ENCODE measurements at regions not wholly inside any gene's neighbourhood (a gene's known extent, or its start where the extent isn't known, plus 50 kb on each side); places are given as distances from the start of the nearest gene placed in this dataset.
A peak's percentile ranks its signal among the peaks of the same experiment; 100 is the strongest.

GRCh38 chr4:122244764-122245163 lies 92.6 kb downstream of the BLTP1 start:
- Histone ChIP-seq H3K36me3 (ENCODE audit: low read depth) (peaks cover 19% of the 10 kb centered on the region), H3K79me2 (ENCODE audit: low read depth) (no peaks in the 10 kb centered on the region), H3K27ac (no peak overlapping the region), H3K27me3 (ENCODE audit: insufficient read depth, low read depth) (no peaks in the 10 kb centered on the region), H3K9me3 (ENCODE audit: insufficient read depth, low read depth) (no peaks in the 10 kb centered on the region), H3K4me3 (no peak overlapping the region), H3K4me2 (no peak overlapping the region), H2AFZ (no peak overlapping the region), H3F3A (ENCODE audit: insufficient read depth, low read depth) (no peaks in the 10 kb centered on the region; the same call in 1 of the 2 replicates), H4K20me1 (ENCODE audit: insufficient read depth) (no peaks in the 10 kb centered on the region), H3K9me2 (ENCODE audit: insufficient read depth) (no peaks in the 10 kb centered on the region), H3K4me1 (replicated peaks; ENCODE audit: insufficient read depth) (no peaks in the 10 kb centered on the region)
- ChIA-PET POLR2A (ENCODE audit: unreplicated experiment) (no interaction called here), CTCF (no interaction called here)
- intact Hi-C loops (cut with micrococcal nuclease; ENCODE audit: unreplicated experiment): no loop called here
- BruUV-seq (replicated peaks): no TSS peak
- no peak for DNase-seq
- TF ChIP-seq EZH2 (IDR thresholded peaks at IDR 0.05; ENCODE audit: low read depth) (no peak), CTCF (conservative IDR thresholded peaks at IDR 0.05) (no peak)

DNA sequence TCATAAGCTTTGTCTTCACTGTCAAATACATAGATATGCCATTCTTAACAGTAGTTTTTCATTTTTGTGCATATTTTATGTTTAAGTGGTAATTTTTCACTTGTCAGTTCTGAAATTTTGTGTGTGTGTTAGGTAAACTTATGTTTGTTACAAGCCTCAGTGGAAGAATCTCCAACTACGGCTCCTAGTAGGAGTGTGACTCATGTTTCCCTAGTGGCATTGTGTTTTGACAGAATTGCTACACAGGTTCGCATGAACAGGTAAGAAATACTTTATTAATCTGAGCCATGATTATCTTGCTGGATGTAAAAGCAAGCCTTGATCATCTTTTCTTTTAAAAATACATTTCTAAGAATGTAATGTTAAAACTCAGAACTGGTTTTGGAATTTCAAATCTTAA lies 94.4 kb downstream of the BLTP1 start:
- Histone ChIP-seq H3K9me3 (ENCODE audit: insufficient read depth, low read depth) (no peaks in the 10 kb centered on the region), H3K4me3 (no peak overlapping the region), H3K4me2 (no peak overlapping the region), H3K36me3 (ENCODE audit: low read depth) (peaks cover 12% of the 10 kb centered on the region; the same call in 1 of the 2 replicates), H3F3A (ENCODE audit: insufficient read depth, low read depth) (no peaks in the 10 kb centered on the region; the same call in 1 of the 2 replicates), H3K27me3 (ENCODE audit: insufficient read depth, low read depth) (no peaks in the 10 kb centered on the region), H3K4me1 (replicated peaks; ENCODE audit: insufficient read depth) (no peaks in the 10 kb centered on the region), H2AFZ (no peak overlapping the region), H4K20me1 (ENCODE audit: insufficient read depth) (no peaks in the 10 kb centered on the region; the same call in 1 of the 2 replicates), H3K79me2 (ENCODE audit: low read depth) (no peaks in the 10 kb centered on the region), H3K27ac (no peak overlapping the region), H3K9me2 (ENCODE audit: insufficient read depth) (peaks cover 5% of the 10 kb centered on the region; the same call in 1 of the 2 replicates)
- POLR2A ChIA-PET (ENCODE audit: unreplicated experiment): no interaction called here
- TF ChIP-seq CTCF (conservative IDR thresholded peaks at IDR 0.05): no peak
- TF ChIP-seq EZH2 (IDR thresholded peaks at IDR 0.05; ENCODE audit: low read depth): no peak
- no peak for DNase-seq
- CTCF ChIA-PET: no interaction called here
- no TSS peak for BruUV-seq (replicated peaks)
- intact Hi-C loops (cut with micrococcal nuclease; ENCODE audit: unreplicated experiment): no loop called here

DNA sequence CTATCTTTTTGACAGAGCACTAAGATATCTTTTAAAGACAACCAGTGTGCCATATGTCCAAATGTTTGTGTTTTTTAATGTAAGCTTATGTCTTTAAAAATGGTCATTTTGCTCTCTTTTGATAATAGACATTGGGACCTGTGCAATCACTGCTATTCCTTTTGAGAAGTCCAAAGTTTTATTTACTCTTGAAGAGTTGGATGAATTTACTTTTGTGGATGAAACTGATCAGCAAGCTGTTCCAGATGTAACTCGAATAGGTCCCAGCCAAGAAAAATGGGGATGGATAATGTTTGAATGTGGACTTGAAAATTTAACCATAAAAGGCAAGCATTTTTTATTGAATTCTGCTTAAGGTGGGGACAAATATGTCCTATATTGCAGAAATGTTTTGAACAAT lies 97.2 kb downstream of the BLTP1 start:
- Histone ChIP-seq H4K20me1 (ENCODE audit: insufficient read depth) (no peaks in the 10 kb centered on the region; the same call in 1 of the 2 replicates), H3K27ac (no peak overlapping the region), H3K79me2 (ENCODE audit: low read depth) (no peaks in the 10 kb centered on the region), H3K9me3 (ENCODE audit: insufficient read depth, low read depth) (no peaks in the 10 kb centered on the region), H3F3A (ENCODE audit: insufficient read depth, low read depth) (no peaks in the 10 kb centered on the region; the same call in 1 of the 2 replicates), H3K27me3 (ENCODE audit: insufficient read depth, low read depth) (no peaks in the 10 kb centered on the region), H2AFZ (no peak overlapping the region), H3K4me3 (no peak overlapping the region), H3K9me2 (ENCODE audit: insufficient read depth) (peaks cover 5% of the 10 kb centered on the region; the same call in 1 of the 2 replicates), H3K4me2 (no peak overlapping the region), H3K4me1 (replicated peaks; ENCODE audit: insufficient read depth) (no peaks in the 10 kb centered on the region), H3K36me3 (ENCODE audit: low read depth) (peaks cover 18% of the 10 kb centered on the region; the same call in 1 of the 2 replicates)
- intact Hi-C loops (cut with micrococcal nuclease; ENCODE audit: unreplicated experiment): no loop called here
- no TSS peak for BruUV-seq (replicated peaks)
- ChIA-PET POLR2A (ENCODE audit: unreplicated experiment) (interaction anchor here (0.6 kb wide), 1 partner anchor 110 kb away, joined by 8 read pairs; no protein-coding TSS in a partner anchor), CTCF (interaction anchor here (0.6 kb wide), 1 partner anchor 588 kb away, joined by 3 read pairs; no protein-coding TSS in a partner anchor)
- TF ChIP-seq CTCF (conservative IDR thresholded peaks at IDR 0.05) (no peak), EZH2 (IDR thresholded peaks at IDR 0.05; ENCODE audit: low read depth) (no peak)
- peak in 1 of 2 experiments; percentile 10 for DNase-seq

All from PC-9 (cell line).